Gastroesophageal sphincter (tissue), 3 donors: ENCODE measurements at regions not wholly inside any gene's neighbourhood (a gene's known extent, or its start where the extent isn't known, plus 50 kb on each side); places are given as distances from the start of the nearest gene placed in this dataset.

ENCODE experiments used
- CTCF ChIP-seq, 4 experiments: fragments of 200-600 bp in 2 of 4; fragments of 450-650 bp in 2 of 4; sonication (generic) in 1 of 4; IDR thresholded peaks; one replicate each; pipeline ENCODE4 v1.5.1; 2017 to 2019; ENCODE audit warnings: antibody characterized with exemption in 4 of 4, mild to moderate bottlenecking in 2 of 4, moderate library complexity in 2 of 4
- POLR2A ChIP-seq, 2 donors: fragments of 450-650 bp; IDR thresholded peaks; one replicate each; pipeline ENCODE4 v1.6.1; 2017; ENCODE audit warnings: antibody characterized with exemption in 2 of 2, mild to moderate bottlenecking in 2 of 2, moderate library complexity in 1 of 2

DNA sequence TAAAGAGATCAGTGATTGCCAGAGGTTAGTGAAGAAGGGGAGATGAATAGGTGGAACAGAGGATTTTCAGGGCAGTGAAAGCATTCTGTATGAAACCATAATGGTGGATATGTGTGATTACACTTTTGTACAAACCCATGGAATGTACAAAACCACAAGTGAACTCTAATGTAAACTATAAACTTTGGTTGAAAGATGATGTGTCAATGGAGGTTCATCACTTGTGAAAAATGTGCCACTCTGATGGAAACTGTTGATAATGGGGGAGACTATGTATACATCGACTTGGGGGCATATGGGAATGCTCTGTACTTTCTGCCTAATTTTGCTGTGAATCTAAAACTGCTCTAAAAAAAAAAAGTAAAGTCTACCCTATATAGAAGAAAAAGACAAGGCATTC is 68.7 kb upstream of the ARHGEF3 start:
- no peak for TF ChIP-seq CTCF (IDR thresholded peaks at IDR 0.05)
- no peak for TF ChIP-seq POLR2A (IDR thresholded peaks at IDR 0.05)
